Mucosa of descending colon (tissue), 3 donors: ENCODE measurements at regions not wholly inside any gene's neighbourhood (a gene's known extent, or its start where the extent isn't known, plus 50 kb on each side); places are given as distances from the start of the nearest gene placed in this dataset.

Experiments
- ATAC-seq: fragments of 200-7000 bp; cut with Tn5 transposase; one replicate; pipeline ENCODE4 v1.9.1; 2020; ENCODE audit warnings: mild to moderate bottlenecking, moderate library complexity
- DNase-seq, 3 donors: peaks; one replicate each; pipeline ENCODE4 v3.0.0-alpha.2; 2020
- H3K36me3 ChIP-seq: fragments of 200-600 bp; one replicate; pipeline ENCODE4 v1.8.0; 2021; ENCODE audit warnings: low read depth, mild to moderate bottlenecking
- H3K4me1 ChIP-seq: fragments of 200-600 bp; one replicate; pipeline ENCODE4 v1.8.0; 2021; ENCODE audit warnings: low read depth, mild to moderate bottlenecking
- H3K4me3 ChIP-seq: fragments of 200-600 bp; one replicate; pipeline ENCODE4 v1.8.0; 2021; ENCODE audit warnings: mild to moderate bottlenecking
- H3K9me3 ChIP-seq: fragments of 200-600 bp; one replicate; pipeline ENCODE4 v1.8.0; 2021; ENCODE audit warnings: mild to moderate bottlenecking
- intact Hi-C, 2 donors: fragments of 100-400 bp; cut with DNase I in 1 of 2; cut with micrococcal nuclease in 1 of 2; formaldehyde crosslinking; loops; one replicate each; pipeline versions ENCODE4 v1.11.0 to v1.11.1; 2022; cut with DNase I, micrococcal nuclease
- TF ChIP-seq, protein P1 (sequence below): fragments of 200-600 bp; IDR thresholded peaks from one replicate; pipeline ENCODE4 v1.8.0; 2022; ENCODE audit warnings: antibody characterized with exemption, mild to moderate bottlenecking
- donor health status: DM: no; HTN: no; CAD: no; lungs with moderate emphysema.
- donor health status: DM: no; HTN: no; CAD: no.
- donor health status: DM: no; HTN: yes; CAD: no.

DNA sequence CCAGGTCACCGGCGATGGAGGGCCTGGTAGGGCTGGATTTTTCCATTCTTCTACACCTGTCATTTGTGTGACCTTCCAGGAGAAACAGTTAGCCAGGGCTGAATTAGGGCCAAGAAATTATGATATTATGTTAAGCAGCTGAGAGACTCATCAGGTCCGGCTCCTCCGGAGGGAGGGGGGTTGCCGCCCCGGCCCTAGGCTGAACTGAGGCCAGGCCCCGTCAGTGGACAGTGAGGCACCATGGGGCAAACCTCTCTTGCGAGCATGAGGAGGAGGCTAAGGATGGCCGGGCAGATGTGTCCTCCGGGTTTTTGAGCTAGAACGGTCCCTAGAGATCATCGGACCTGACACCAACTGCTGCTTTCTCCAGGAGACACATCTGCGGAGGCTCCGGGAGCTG lies 150.1 kb downstream of the SOX11 start:
- no peaks in the 10 kb centered on the region for H3K36me3 ChIP-seq
- H3K4me3 ChIP-seq: no peak overlapping the region
- TF ChIP-seq, protein P1, sequence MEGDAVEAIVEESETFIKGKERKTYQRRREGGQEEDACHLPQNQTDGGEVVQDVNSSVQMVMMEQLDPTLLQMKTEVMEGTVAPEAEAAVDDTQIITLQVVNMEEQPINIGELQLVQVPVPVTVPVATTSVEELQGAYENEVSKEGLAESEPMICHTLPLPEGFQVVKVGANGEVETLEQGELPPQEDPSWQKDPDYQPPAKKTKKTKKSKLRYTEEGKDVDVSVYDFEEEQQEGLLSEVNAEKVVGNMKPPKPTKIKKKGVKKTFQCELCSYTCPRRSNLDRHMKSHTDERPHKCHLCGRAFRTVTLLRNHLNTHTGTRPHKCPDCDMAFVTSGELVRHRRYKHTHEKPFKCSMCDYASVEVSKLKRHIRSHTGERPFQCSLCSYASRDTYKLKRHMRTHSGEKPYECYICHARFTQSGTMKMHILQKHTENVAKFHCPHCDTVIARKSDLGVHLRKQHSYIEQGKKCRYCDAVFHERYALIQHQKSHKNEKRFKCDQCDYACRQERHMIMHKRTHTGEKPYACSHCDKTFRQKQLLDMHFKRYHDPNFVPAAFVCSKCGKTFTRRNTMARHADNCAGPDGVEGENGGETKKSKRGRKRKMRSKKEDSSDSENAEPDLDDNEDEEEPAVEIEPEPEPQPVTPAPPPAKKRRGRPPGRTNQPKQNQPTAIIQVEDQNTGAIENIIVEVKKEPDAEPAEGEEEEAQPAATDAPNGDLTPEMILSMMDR: no peak
- H3K9me3 ChIP-seq: peaks cover 25% of the 10 kb centered on the region
- no peaks in the 10 kb centered on the region for H3K4me1 ChIP-seq
- intact Hi-C loops: no loop called here
- DNase-seq: no peak
- ATAC-seq: no peak

DNA sequence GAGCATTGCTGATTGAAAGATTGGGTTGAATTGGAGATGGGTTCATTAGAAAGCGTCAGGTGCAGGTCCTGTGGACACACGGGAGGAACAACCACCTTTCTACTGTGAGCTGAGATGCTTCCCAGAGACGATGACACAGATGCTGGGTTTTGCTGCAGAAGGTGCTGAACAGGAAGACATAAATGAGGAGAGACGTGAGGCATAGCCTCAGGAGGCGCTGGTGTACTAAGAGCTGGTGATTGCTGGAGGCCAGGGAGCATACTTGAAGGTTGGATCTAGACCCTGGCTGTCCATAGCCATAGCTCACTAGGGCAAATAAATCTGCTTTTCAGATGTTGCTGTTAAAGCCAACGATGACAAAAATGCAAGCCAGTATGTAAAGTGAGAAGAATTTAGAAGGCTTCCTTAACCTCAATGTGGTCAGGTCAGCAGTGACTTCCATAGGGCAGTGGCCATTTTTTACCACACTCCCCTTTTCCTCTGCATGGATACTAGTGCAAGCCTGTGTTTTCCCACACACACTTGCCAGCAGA lies 153.7 kb downstream of the SOX11 start:
- TF ChIP-seq, protein P1: no peak
- H3K9me3 ChIP-seq: peaks cover 26% of the 10 kb centered on the region
- ATAC-seq (no peak), DNase-seq (no peak)
- no peaks in the 10 kb centered on the region for H3K4me1 ChIP-seq
- no peaks in the 10 kb centered on the region for H3K36me3 ChIP-seq
- intact Hi-C loops: no loop called here
- H3K4me3 ChIP-seq: no peak overlapping the region

DNA sequence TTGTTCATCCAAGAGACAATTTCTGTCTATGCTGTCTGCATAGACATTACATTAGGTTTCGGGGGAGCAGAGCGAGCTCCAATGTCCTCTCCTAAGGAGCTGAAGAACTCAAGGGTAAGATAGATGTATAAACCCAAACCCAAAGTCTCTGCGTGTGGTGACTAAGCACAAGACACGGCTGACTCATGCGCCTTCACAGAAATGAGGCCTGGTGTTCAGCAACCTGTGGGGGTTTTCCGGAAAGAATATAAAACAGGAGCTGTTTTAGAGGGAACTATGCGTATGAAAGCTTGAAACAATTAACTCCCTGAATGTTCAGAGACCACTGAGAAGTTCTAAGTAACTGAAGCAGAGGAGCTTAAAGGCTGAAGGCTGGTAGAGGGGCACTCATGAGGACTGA lies 154.7 kb downstream of the SOX11 start:
- DNase-seq (no peak), ATAC-seq (no peak)
- no peaks in the 10 kb centered on the region for H3K4me1 ChIP-seq
- intact Hi-C loops: no loop called here
- H3K36me3 ChIP-seq: no peaks in the 10 kb centered on the region
- TF ChIP-seq, protein P1: no peak
- no peak overlapping the region for H3K4me3 ChIP-seq
- H3K9me3 ChIP-seq: peaks cover 19% of the 10 kb centered on the region

DNA sequence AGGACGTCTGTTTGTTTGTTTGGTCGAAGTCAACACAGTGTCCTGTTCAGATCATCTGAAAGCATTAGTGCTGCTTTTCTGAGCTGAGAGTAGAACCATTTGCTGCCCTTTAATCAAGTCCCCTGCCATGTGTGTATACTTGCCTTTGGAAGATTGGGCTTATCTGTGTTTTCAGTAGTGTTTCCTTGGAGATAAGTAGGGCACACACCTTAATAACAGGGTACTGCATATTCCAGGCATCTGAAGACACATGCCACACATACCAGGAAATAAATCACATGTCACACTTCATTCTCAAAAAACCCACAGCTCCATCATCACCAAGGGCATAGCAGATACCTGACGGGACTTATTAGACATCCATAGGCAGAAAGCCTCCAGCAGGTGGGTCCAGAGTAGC lies 157.4 kb downstream of the SOX11 start:
- ATAC-seq: no peak
- intact Hi-C loops: no loop called here
- Histone ChIP-seq H3K36me3 (no peaks in the 10 kb centered on the region), H3K4me3 (no peak overlapping the region), H3K9me3 (peaks cover 17% of the 10 kb centered on the region), H3K4me1 (no peaks in the 10 kb centered on the region)
- TF ChIP-seq, protein P1: no peak
- no peak for DNase-seq

DNA sequence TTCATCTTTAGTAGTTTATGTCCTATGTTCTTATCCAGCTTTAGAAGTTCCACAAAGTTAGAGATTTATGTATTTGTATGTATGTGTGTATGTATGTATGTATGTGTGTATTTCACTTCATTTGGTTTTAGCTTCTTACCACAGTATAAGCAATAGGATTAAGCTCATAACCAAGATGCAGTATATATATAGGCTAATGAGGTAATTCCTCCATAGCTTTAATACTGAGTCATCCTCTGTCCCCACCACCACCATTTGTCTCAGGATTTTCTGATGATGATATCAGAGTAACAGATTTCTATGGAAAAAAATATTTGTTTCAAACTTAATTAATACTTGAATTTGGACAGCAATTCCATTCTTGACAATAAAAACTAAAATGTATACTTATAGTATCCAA lies 159.2 kb downstream of the SOX11 start:
- H3K36me3 ChIP-seq: no peaks in the 10 kb centered on the region
- intact Hi-C loops: no loop called here
- no peak for DNase-seq
- ATAC-seq: no peak
- peaks cover 17% of the 10 kb centered on the region for H3K9me3 ChIP-seq
- TF ChIP-seq, protein P1: no peak
- no peak overlapping the region for H3K4me3 ChIP-seq
- H3K4me1 ChIP-seq: no peaks in the 10 kb centered on the region

DNA sequence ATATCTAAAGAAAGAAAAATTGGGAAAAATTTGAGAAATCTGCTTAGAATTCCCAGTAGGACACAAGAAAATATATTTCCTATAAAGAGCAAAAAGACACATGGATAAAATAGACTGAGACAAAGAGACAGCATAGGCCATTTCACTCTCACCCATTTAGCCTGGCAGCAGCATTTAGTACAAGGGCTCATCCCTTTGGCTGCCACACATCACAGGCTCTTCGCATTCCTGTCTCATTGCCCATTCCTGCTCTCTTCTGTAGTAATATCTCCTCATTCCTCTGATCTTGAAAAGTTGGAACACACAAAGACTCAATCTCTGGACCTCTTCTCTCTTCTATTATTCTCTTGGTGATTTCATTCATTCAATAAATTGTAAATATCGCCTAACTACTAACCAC lies 162.6 kb downstream of the SOX11 start:
- no peaks in the 10 kb centered on the region for H3K4me1 ChIP-seq
- DNase-seq (no peak), ATAC-seq (no peak)
- TF ChIP-seq, protein P1: no peak
- no peaks in the 10 kb centered on the region for H3K36me3 ChIP-seq
- intact Hi-C loops: no loop called here
- no peak overlapping the region for H3K4me3 ChIP-seq
- H3K9me3 ChIP-seq: peaks cover 24% of the 10 kb centered on the region
